PFSK-1 (cell line): ENCODE measurements at regions not wholly inside any gene's neighbourhood (a gene's known extent, or its start where the extent isn't known, plus 50 kb on each side); places are given as distances from the start of the nearest gene placed in this dataset.

Source experiments
- FOXP2 ChIP-seq: optimal IDR thresholded peaks from 2 replicates; pipeline ENCODE3; 2011; ENCODE audit warnings: borderline replicate concordance, control low read depth, inconsistent platforms; ENCODE audit not compliant: insufficient read depth; ENCODE audit errors: extremely low read length, extremely low read depth
- POLR2AphosphoS5 ChIP-seq: IDR thresholded peaks from 2 replicates; pipeline ENCODE4 v1.6.1; 2012; ENCODE audit warnings: low read depth, mild to moderate bottlenecking, control low read depth, low read length, moderate library complexity
- REST ChIP-seq, 2 experiments: IDR thresholded peaks; 2 replicates each; pipeline versions ENCODE4 v1.6.1 to v1.8.0; 2011 to 2012; ENCODE audit warnings: low read depth in 2 of 2, low read length in 2 of 2, control low read depth in 1 of 2, inconsistent platforms in 1 of 2, mild to moderate bottlenecking in 1 of 2, moderate library complexity in 1 of 2; ENCODE audit not compliant: insufficient read depth in 1 of 2
- SIN3A ChIP-seq: IDR thresholded peaks from 2 replicates; pipeline ENCODE4 v1.6.1; 2012; ENCODE audit warnings: mild to moderate bottlenecking, low read length, moderate library complexity, borderline replicate concordance; ENCODE audit not compliant: insufficient read depth
- TAF1 ChIP-seq: IDR thresholded peaks from 2 replicates; pipeline ENCODE4 v1.6.1; 2012; ENCODE audit warnings: low read length, control low read depth, borderline replicate concordance; ENCODE audit not compliant: insufficient read depth

DNA sequence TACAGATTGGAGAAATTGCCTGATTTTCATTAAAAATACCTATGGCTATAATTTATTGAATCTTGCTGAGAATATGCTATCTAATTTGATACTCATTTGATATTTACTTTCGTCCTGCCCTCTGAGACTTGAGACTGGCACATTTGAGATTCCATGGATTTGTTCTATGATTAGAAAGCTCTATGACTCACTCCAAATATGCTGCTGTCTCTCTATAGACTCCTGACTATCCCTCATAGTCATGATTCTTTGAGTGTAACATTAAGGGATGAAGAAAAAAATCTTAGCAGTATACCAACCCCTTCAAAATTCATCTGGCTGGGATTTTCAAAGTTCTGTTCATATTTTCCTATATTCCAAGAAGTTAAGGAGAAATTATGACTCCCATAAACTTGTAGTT, 191.9 kb downstream of the LRIG3 start:
- TF ChIP-seq SIN3A = no peak
- no peak for TF ChIP-seq REST (IDR thresholded peaks at IDR 0.05; ENCODE audit: insufficient read depth in 1 of 2, low read depth in 2 of 2, low read length in 2 of 2)
- TF ChIP-seq FOXP2 = no peak
- no peak for TF ChIP-seq TAF1
- TF ChIP-seq POLR2AphosphoS5 = no peak

DNA sequence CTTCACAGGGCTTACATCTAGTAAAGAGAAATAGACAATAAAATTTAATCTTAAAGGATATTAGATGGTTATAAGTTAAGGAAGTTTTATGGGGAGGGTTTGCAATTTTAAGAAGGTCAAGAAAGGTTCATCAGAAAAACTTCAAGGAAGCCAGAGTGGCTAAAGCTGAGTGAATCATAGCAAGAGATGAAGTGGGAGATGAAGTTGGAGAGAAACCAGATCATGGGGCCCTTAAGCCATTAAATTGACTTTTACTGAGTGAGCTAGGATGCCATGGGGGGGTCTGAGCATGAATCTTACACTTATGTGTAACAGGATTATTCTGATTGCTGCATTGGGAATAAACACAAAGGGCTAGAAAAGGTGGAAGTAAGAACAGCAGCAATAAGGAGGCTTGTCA, 189.2 kb downstream of the LRIG3 start:
- TF ChIP-seq REST (IDR thresholded peaks at IDR 0.05; ENCODE audit: insufficient read depth in 1 of 2, low read depth in 2 of 2, low read length in 2 of 2) (no peak), POLR2AphosphoS5 (no peak), TAF1 (no peak), FOXP2 (no peak), SIN3A (no peak)

GRCh38 chr12:58732894-58733293, 187.4 kb downstream of the LRIG3 start:
- TF ChIP-seq REST (IDR thresholded peaks at IDR 0.05; ENCODE audit: insufficient read depth in 1 of 2, low read depth in 2 of 2, low read length in 2 of 2) = no peak
- TF ChIP-seq SIN3A = no peak
- TF ChIP-seq FOXP2 = no peak
- no peak for TF ChIP-seq POLR2AphosphoS5
- TF ChIP-seq TAF1 = no peak

- no peak for TF ChIP-seq TAF1
- no peak for TF ChIP-seq SIN3A
- TF ChIP-seq REST (IDR thresholded peaks at IDR 0.05; ENCODE audit: insufficient read depth in 1 of 2, low read depth in 2 of 2, low read length in 2 of 2) = no peak
Observed at GRCh38 chr12:58741226-58741625, 179.1 kb downstream of the LRIG3 start.
